ENCODE measurements at regions not wholly inside any gene's neighbourhood (a gene's known extent, or its start where the extent isn't known, plus 50 kb on each side); places are given as distances from the start of the nearest gene placed in this dataset.

- DNase-seq = no peak
- no peaks in the 10 kb centered on the region for H3K79me2 ChIP-seq (ENCODE audit: low read length)
- H3K36me3 ChIP-seq (replicated peaks; ENCODE audit: insufficient read depth, low read length) = no peaks in the 10 kb centered on the region
- no peak overlapping the region for H3K4me3 ChIP-seq (ENCODE audit: low read length)
- no peaks in the 10 kb centered on the region for H3K4me1 ChIP-seq (ENCODE audit: low read length)
- H3F3A ChIP-seq (ENCODE audit: insufficient read depth, low read length) = no peaks in the 10 kb centered on the region
- TF ChIP-seq EZH2phosphoT487 (IDR thresholded peaks at IDR 0.05; ENCODE audit: low read length) (no peak), CTCF (IDR thresholded peaks at IDR 0.05; ENCODE audit: low read length) (no peak), EZH2 (optimal IDR thresholded peaks at IDR 0.05; ENCODE audit: low read depth, low read length) (no peak)
- no peak overlapping the region for H3K9ac ChIP-seq (ENCODE audit: low read length)
- no peaks in the 10 kb centered on the region for H4K20me1 ChIP-seq (ENCODE audit: insufficient read depth, low read length)
- H3K4me2 ChIP-seq (ENCODE audit: low read depth, low read length) = no peak overlapping the region
- H2AFZ ChIP-seq (ENCODE audit: low read length) = no peak overlapping the region
- no peak overlapping the region for H3K27ac ChIP-seq (ENCODE audit: low read length)
- no peaks in the 10 kb centered on the region for H3K27me3 ChIP-seq (replicated peaks; ENCODE audit: insufficient read depth, low read length)
- no peaks in the 10 kb centered on the region for H3K9me3 ChIP-seq (replicated peaks; ENCODE audit: insufficient read depth, low read length)
- H3K9me2 ChIP-seq (replicated peaks; ENCODE audit: insufficient read depth, low read length) = no peaks in the 10 kb centered on the region
Observed at GRCh38 chr2:7594211-7594610, 677.0 kb downstream of the RNF144A start.

- Histone ChIP-seq H3F3A (ENCODE audit: insufficient read depth, low read length) (no peaks in the 10 kb centered on the region), H3K36me3 (replicated peaks; ENCODE audit: insufficient read depth, low read length) (no peaks in the 10 kb centered on the region), H3K27me3 (replicated peaks; ENCODE audit: insufficient read depth, low read length) (no peaks in the 10 kb centered on the region), H3K9ac (ENCODE audit: low read length) (no peak overlapping the region), H3K9me2 (replicated peaks; ENCODE audit: insufficient read depth, low read length) (no peaks in the 10 kb centered on the region), H3K79me2 (ENCODE audit: low read length) (no peaks in the 10 kb centered on the region), H4K20me1 (ENCODE audit: insufficient read depth, low read length) (no peaks in the 10 kb centered on the region), H3K27ac (ENCODE audit: low read length) (no peak overlapping the region), H2AFZ (ENCODE audit: low read length) (no peak overlapping the region), H3K9me3 (replicated peaks; ENCODE audit: insufficient read depth, low read length) (no peaks in the 10 kb centered on the region), H3K4me2 (ENCODE audit: low read depth, low read length) (no peak overlapping the region), H3K4me1 (ENCODE audit: low read length) (no peaks in the 10 kb centered on the region), H3K4me3 (ENCODE audit: low read length) (no peak overlapping the region)
- no peak for TF ChIP-seq EZH2phosphoT487 (IDR thresholded peaks at IDR 0.05; ENCODE audit: low read length)
- no peak for TF ChIP-seq EZH2 (optimal IDR thresholded peaks at IDR 0.05; ENCODE audit: low read depth, low read length)
- TF ChIP-seq CTCF (IDR thresholded peaks at IDR 0.05; ENCODE audit: low read length) = no peak
- DNase-seq = no peak
Observed at GRCh38 chr2:7595206-7595605, 678.0 kb downstream of the RNF144A start.

- no peak for DNase-seq
- no peak for TF ChIP-seq CTCF (IDR thresholded peaks at IDR 0.05; ENCODE audit: low read length)
- TF ChIP-seq EZH2phosphoT487 (IDR thresholded peaks at IDR 0.05; ENCODE audit: low read length) = no peak
- no peak for TF ChIP-seq EZH2 (optimal IDR thresholded peaks at IDR 0.05; ENCODE audit: low read depth, low read length)
- H3K27me3 ChIP-seq (replicated peaks; ENCODE audit: insufficient read depth, low read length) = no peaks in the 10 kb centered on the region
- no peak overlapping the region for H3K4me2 ChIP-seq (ENCODE audit: low read depth, low read length)
- no peaks in the 10 kb centered on the region for H3K79me2 ChIP-seq (ENCODE audit: low read length)
- no peaks in the 10 kb centered on the region for H3K4me1 ChIP-seq (ENCODE audit: low read length)
- H3K9ac ChIP-seq (ENCODE audit: low read length) = no peak overlapping the region
- no peaks in the 10 kb centered on the region for H3K9me2 ChIP-seq (replicated peaks; ENCODE audit: insufficient read depth, low read length)
- no peak overlapping the region for H3K4me3 ChIP-seq (ENCODE audit: low read length)
- H3K27ac ChIP-seq (ENCODE audit: low read length) = no peak overlapping the region
- no peaks in the 10 kb centered on the region for H3F3A ChIP-seq (ENCODE audit: insufficient read depth, low read length)
- no peaks in the 10 kb centered on the region for H3K36me3 ChIP-seq (replicated peaks; ENCODE audit: insufficient read depth, low read length)
- no peaks in the 10 kb centered on the region for H4K20me1 ChIP-seq (ENCODE audit: insufficient read depth, low read length)
- H3K9me3 ChIP-seq (replicated peaks; ENCODE audit: insufficient read depth, low read length) = no peaks in the 10 kb centered on the region
- no peak overlapping the region for H2AFZ ChIP-seq (ENCODE audit: low read length)
Observed at GRCh38 chr2:7598402-7598801, 681.2 kb downstream of the RNF144A start.
